ENCODE measurements at regions not wholly inside any gene's neighbourhood (a gene's known extent, or its start where the extent isn't known, plus 50 kb on each side); places are given as distances from the start of the nearest gene placed in this dataset.

DNA sequence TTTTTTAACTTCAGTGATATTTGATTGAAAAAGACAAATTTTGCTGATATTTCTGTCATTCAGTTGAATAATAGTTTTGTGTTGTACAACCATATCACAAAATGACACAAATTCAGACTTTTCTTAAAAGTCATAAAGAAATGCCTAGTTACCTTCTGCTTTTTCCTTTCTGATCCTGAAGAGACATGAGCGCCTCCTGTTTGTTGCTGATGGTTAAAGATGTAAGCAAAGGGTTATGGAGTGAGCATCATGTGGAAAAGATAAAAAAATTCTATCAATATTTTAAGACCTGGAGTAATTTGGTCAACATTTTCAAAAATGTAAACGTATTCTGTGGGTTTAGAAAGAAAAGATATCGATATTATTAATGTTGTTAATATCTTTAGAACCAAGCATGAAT lies 669.9 kb upstream of the NR3C2 start:
- no peak overlapping the region for H3K4me2 ChIP-seq (ENCODE audit: low read depth, low read length, poor library complexity, severe bottlenecking)
- TF ChIP-seq, protein P1, sequence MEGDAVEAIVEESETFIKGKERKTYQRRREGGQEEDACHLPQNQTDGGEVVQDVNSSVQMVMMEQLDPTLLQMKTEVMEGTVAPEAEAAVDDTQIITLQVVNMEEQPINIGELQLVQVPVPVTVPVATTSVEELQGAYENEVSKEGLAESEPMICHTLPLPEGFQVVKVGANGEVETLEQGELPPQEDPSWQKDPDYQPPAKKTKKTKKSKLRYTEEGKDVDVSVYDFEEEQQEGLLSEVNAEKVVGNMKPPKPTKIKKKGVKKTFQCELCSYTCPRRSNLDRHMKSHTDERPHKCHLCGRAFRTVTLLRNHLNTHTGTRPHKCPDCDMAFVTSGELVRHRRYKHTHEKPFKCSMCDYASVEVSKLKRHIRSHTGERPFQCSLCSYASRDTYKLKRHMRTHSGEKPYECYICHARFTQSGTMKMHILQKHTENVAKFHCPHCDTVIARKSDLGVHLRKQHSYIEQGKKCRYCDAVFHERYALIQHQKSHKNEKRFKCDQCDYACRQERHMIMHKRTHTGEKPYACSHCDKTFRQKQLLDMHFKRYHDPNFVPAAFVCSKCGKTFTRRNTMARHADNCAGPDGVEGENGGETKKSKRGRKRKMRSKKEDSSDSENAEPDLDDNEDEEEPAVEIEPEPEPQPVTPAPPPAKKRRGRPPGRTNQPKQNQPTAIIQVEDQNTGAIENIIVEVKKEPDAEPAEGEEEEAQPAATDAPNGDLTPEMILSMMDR (IDR thresholded peaks at IDR 0.05; ENCODE audit: insufficient read depth, low read length, poor library complexity, severe bottlenecking), result no peak
- TF ChIP-seq EZH2phosphoT487 (conservative IDR thresholded peaks at IDR 0.05; ENCODE audit: low read length), result no peak
- H3K79me2 ChIP-seq (ENCODE audit: insufficient read depth, low read length), result no peaks in the 10 kb centered on the region

GRCh38 chr4:149110481-149110880 lies 668.3 kb upstream of the NR3C2 start:
- no peaks in the 10 kb centered on the region for H4K20me1 ChIP-seq (ENCODE audit: low read depth, low read length)
- H3K27me3 ChIP-seq (ENCODE audit: low read length), result no peaks in the 10 kb centered on the region
- no peaks in the 10 kb centered on the region for H3K36me3 ChIP-seq (ENCODE audit: low read length)
- no peaks in the 10 kb centered on the region for H3K79me2 ChIP-seq (ENCODE audit: insufficient read depth, low read length)
- H3K9me2 ChIP-seq (replicated peaks; ENCODE audit: insufficient read depth, low read length), result no peaks in the 10 kb centered on the region
- TF ChIP-seq, protein P1 (IDR thresholded peaks at IDR 0.05; ENCODE audit: insufficient read depth, low read length, poor library complexity, severe bottlenecking), result no peak
- no peak for TF ChIP-seq EZH2phosphoT487 (conservative IDR thresholded peaks at IDR 0.05; ENCODE audit: low read length)
- no peak overlapping the region for H3K9ac ChIP-seq (ENCODE audit: low read length)
- no peak overlapping the region for H2AFZ ChIP-seq (ENCODE audit: low read depth, low read length, severe bottlenecking)
- H3F3A ChIP-seq (ENCODE audit: insufficient read depth), result no peaks in the 10 kb centered on the region
- H3K4me2 ChIP-seq (ENCODE audit: low read depth, low read length, poor library complexity, severe bottlenecking), result no peak overlapping the region
- no peak overlapping the region for H3K4me3 ChIP-seq (ENCODE audit: insufficient read depth, low read length, poor library complexity, severe bottlenecking)
- no peak overlapping the region for H3K27ac ChIP-seq (ENCODE audit: low read depth, low read length)
- no peaks in the 10 kb centered on the region for H3K9me3 ChIP-seq (ENCODE audit: insufficient read depth, low read length)

More for the DNA sequence above, 669.9 kb upstream of the NR3C2 start:
- no peaks in the 10 kb centered on the region for H3K36me3 ChIP-seq (ENCODE audit: low read length)
- no peaks in the 10 kb centered on the region for H3F3A ChIP-seq (ENCODE audit: insufficient read depth)
- no peak overlapping the region for H3K27ac ChIP-seq (ENCODE audit: low read depth, low read length)
- H3K4me3 ChIP-seq (ENCODE audit: insufficient read depth, low read length, poor library complexity, severe bottlenecking), result no peak overlapping the region
- H3K9ac ChIP-seq (ENCODE audit: low read length), result no peak overlapping the region
- H3K9me2 ChIP-seq (replicated peaks; ENCODE audit: insufficient read depth, low read length), result no peaks in the 10 kb centered on the region
- H3K9me3 ChIP-seq (ENCODE audit: insufficient read depth, low read length), result no peaks in the 10 kb centered on the region
- no peaks in the 10 kb centered on the region for H4K20me1 ChIP-seq (ENCODE audit: low read depth, low read length)
- no peaks in the 10 kb centered on the region for H3K27me3 ChIP-seq (ENCODE audit: low read length)
- no peak overlapping the region for H2AFZ ChIP-seq (ENCODE audit: low read depth, low read length, severe bottlenecking)

GRCh38 chr4:149108626-149109025 lies 666.4 kb upstream of the NR3C2 start:
- Histone ChIP-seq H3K79me2 (ENCODE audit: insufficient read depth, low read length) (no peaks in the 10 kb centered on the region), H3K27ac (ENCODE audit: low read depth, low read length) (no peak overlapping the region)
- TF ChIP-seq, protein P1 (IDR thresholded peaks at IDR 0.05; ENCODE audit: insufficient read depth, low read length, poor library complexity, severe bottlenecking), result no peak
- no peak for TF ChIP-seq EZH2phosphoT487 (conservative IDR thresholded peaks at IDR 0.05; ENCODE audit: low read length)

More at GRCh38 chr4:149108626-149109025, 666.4 kb upstream of the NR3C2 start:
- Histone ChIP-seq H3K4me2 (ENCODE audit: low read depth, low read length, poor library complexity, severe bottlenecking) (no peak overlapping the region), H2AFZ (ENCODE audit: low read depth, low read length, severe bottlenecking) (no peak overlapping the region), H3K9me2 (replicated peaks; ENCODE audit: insufficient read depth, low read length) (no peaks in the 10 kb centered on the region), H3F3A (ENCODE audit: insufficient read depth) (no peaks in the 10 kb centered on the region), H3K27me3 (ENCODE audit: low read length) (no peaks in the 10 kb centered on the region), H4K20me1 (ENCODE audit: low read depth, low read length) (no peaks in the 10 kb centered on the region), H3K36me3 (ENCODE audit: low read length) (no peaks in the 10 kb centered on the region), H3K9ac (ENCODE audit: low read length) (no peak overlapping the region), H3K9me3 (ENCODE audit: insufficient read depth, low read length) (no peaks in the 10 kb centered on the region), H3K4me3 (ENCODE audit: insufficient read depth, low read length, poor library complexity, severe bottlenecking) (no peak overlapping the region)
